ENCODE measurements at regions not wholly inside any gene's neighbourhood (a gene's known extent, or its start where the extent isn't known, plus 50 kb on each side); places are given as distances from the start of the nearest gene placed in this dataset.

DNA sequence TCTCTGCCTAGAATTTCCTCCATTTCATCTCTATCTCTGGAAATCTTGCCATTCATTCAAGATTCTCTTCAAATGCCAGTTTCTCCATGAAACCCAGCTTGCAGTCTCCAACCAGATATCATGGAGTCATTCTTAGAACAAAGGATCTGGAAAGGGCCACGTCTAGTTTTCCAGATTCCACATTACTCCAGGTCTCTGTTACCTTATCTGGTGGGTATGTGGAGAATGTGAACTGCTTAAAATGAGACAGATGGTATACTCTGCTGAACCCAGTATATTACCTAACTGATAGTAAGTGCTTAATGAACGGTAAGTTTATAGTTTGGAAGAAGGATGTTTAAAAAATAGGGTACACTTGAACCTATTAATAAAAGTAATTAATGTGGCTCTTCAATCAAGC is 52.3 kb upstream of the ZSWIM6 start:
- no peak overlapping the region for H3K27ac ChIP-seq (ENCODE audit: low read depth, low read length)

DNA sequence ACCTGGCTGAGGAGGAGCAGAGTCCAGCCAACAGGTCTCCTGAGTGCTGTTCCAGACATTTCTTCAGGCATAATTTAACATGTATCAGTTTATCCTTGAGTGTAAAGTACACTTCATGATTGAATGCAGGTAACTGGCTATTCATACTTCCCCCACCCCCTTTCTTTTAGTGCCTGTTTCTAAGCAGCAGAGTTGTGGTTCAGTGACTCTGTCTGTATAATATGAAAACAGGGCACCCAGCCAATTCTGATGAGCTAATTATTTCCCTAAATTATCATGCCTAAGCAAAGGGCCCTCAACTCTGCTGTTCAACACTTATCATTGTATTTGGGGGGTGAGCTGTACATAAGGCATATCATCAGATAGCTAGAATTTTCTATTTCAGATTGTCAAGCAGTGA is 51.9 kb upstream of the ZSWIM6 start:
- no peaks in the 10 kb centered on the region for H3K36me3 ChIP-seq (ENCODE audit: insufficient read depth, low read length)
- no peak overlapping the region for H3K9ac ChIP-seq (ENCODE audit: low read length)
- H3K4me1 ChIP-seq (ENCODE audit: insufficient read depth, low read length): peaks cover 17% of the 10 kb centered on the region
- H3K27ac ChIP-seq (ENCODE audit: low read depth, low read length): no peak overlapping the region
- H3K27me3 ChIP-seq (ENCODE audit: control insufficient read depth in 1 of 2, insufficient read depth in 2 of 2, low read length in 2 of 2): no peaks in the 10 kb centered on the region
- no peaks in the 10 kb centered on the region for H3K9me3 ChIP-seq (ENCODE audit: low read length)
- no peak overlapping the region for H3K4me3 ChIP-seq (ENCODE audit: low read depth in 1 of 2, low read length in 2 of 2)

More for the DNA sequence above, 52.3 kb upstream of the ZSWIM6 start:
- no peaks in the 10 kb centered on the region for H3K9me3 ChIP-seq (ENCODE audit: low read length)
- H3K9ac ChIP-seq (ENCODE audit: low read length): no peak overlapping the region
- peaks cover 18% of the 10 kb centered on the region for H3K4me1 ChIP-seq (ENCODE audit: insufficient read depth, low read length)
- H3K36me3 ChIP-seq (ENCODE audit: insufficient read depth, low read length): no peaks in the 10 kb centered on the region
- no peaks in the 10 kb centered on the region for H3K27me3 ChIP-seq (ENCODE audit: control insufficient read depth in 1 of 2, insufficient read depth in 2 of 2, low read length in 2 of 2)
- no peak overlapping the region for H3K4me3 ChIP-seq (ENCODE audit: low read depth in 1 of 2, low read length in 2 of 2)

DNA sequence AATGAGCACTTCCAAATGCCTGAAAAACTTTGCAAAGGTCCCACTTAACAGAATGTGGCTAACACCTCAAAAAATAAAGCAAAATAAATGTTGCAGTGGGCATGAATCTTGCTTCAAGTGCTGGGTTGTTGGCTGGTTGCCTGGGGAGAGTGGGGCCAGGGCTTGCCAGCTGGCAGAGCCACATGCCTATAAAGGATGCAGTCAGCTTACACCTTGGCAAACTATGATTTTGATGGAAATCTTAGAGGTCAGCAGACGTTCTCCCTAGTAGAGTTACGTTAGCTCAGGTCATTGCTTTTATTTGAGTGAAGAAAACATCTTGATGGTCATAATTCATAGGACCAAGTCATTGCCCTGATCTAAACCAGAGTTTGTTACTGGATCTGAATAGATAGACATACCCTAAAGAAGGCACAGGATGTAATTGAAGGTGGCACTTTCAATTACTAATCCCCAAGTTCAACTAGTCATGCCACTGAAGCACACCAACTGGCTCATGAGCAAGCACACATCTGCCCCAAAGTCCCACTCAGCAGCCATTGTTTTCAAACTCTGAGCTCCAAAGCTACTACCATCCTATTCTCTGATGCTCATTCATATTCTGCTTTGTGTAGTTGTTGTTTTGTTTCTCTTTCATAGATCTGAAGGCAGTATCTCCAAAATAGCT is 51.2 kb upstream of the ZSWIM6 start:
- no peak overlapping the region for H3K4me3 ChIP-seq (ENCODE audit: low read depth in 1 of 2, low read length in 2 of 2)
- no peak overlapping the region for H3K27ac ChIP-seq (ENCODE audit: low read depth, low read length)
- H3K9ac ChIP-seq (ENCODE audit: low read length): no peak overlapping the region
- peaks cover 17% of the 10 kb centered on the region for H3K4me1 ChIP-seq (ENCODE audit: insufficient read depth, low read length)
- H3K9me3 ChIP-seq (ENCODE audit: low read length): no peaks in the 10 kb centered on the region
- no peaks in the 10 kb centered on the region for H3K36me3 ChIP-seq (ENCODE audit: insufficient read depth, low read length)
- H3K27me3 ChIP-seq (ENCODE audit: control insufficient read depth in 1 of 2, insufficient read depth in 2 of 2, low read length in 2 of 2): no peaks in the 10 kb centered on the region

DNA sequence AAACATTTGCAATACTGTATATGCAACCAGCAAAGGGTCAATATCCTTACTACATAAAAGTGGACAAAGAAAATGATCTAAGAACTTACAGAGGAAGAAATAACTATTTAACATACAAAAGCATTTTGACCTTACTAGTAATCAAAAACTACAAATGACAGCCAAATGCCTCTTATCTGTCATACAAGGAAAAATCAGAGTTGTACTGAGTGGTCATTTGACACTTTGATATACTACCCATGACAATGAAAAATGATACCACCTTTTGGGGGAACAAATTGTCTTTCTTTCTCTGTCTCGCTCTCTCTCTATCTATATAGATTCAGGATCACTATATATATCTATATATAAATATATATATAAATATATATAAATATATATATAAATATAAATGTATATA is 50.4 kb upstream of the ZSWIM6 start:
- no peaks in the 10 kb centered on the region for H3K36me3 ChIP-seq (ENCODE audit: insufficient read depth, low read length)
- H3K4me3 ChIP-seq (ENCODE audit: low read depth in 1 of 2, low read length in 2 of 2): no peak overlapping the region
- H3K9ac ChIP-seq (ENCODE audit: low read length): no peak overlapping the region
- no peaks in the 10 kb centered on the region for H3K27me3 ChIP-seq (ENCODE audit: control insufficient read depth in 1 of 2, insufficient read depth in 2 of 2, low read length in 2 of 2)
- H3K27ac ChIP-seq (ENCODE audit: low read depth, low read length): no peak overlapping the region
- peaks cover 17% of the 10 kb centered on the region for H3K4me1 ChIP-seq (ENCODE audit: insufficient read depth, low read length)
- no peaks in the 10 kb centered on the region for H3K9me3 ChIP-seq (ENCODE audit: low read length)
